ENCODE measurements at regions not wholly inside any gene's neighbourhood (a gene's known extent, or its start where the extent isn't known, plus 50 kb on each side); places are given as distances from the start of the nearest gene placed in this dataset.

GRCh38 chr3:195013411-195014361 is 257.3 kb downstream of the XXYLT1 start:
- DNase-seq = no peak

GRCh38 chr3:195015021-195015420 is 255.9 kb downstream of the XXYLT1 start:
- no peak for DNase-seq

- DNase-seq = no peak
Measured at GRCh38 chr3:195017151-195017550, 253.8 kb downstream of the XXYLT1 start.
